Activated CD8-positive, alpha-beta memory T cell treated with anti-CD3 and anti-CD28 coated beads for 48 hours (primary cell): ENCODE measurements at regions not wholly inside any gene's neighbourhood (a gene's known extent, or its start where the extent isn't known, plus 50 kb on each side); places are given as distances from the start of the nearest gene placed in this dataset.

Experiments
- DNase-seq, 3 experiments: peaks; one replicate each; pipeline ENCODE4 v3.0.0-alpha.2; 2020; ENCODE audit warnings: low read depth in 2 of 3, low spot score in 2 of 3

GRCh38 chr17:33473061-33473460, 180.0 kb upstream of the ASIC2 start:
- no peak for DNase-seq

DNA sequence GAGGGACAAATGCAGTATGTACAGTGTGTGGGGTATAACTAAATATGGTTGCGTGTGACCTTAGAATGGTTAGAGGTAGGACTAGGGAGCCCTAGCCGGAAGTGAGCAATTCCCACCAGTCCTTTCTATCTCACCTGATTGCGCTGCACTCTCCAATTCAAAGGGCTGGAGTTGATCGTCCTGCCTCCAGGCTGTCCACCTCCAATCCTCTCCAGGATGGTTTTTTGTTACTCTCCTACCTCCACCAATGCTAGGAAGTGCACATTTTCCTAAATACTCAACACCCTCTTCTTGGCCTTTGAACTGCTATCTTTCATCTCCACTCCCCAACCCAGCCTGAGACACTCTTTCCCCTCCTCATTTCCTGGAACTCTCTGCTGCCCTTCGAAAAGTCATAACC, 181.7 kb upstream of the ASIC2 start:
- no peak for DNase-seq

- DNase-seq, result no peak
Observed at GRCh38 chr17:33475594-33475993, 182.5 kb upstream of the ASIC2 start.

DNA sequence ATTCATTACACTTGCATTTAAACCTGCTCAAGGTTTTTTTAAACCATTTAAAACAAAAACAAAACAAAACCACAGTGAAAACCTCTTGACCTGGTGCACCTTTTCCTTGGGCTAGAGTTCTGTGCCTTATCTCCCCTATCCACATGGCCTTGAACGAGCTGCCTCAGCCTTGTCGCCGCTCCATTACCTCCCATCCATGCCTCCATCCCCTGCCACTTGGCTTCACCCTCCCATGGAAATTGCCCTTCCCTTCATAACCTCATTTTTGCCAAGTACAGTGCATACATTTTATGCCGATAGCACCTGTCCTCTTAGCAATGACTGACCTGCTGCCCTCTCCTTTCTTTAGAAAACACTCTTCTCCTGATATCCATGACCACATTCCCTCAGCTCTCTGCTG, 188.6 kb upstream of the ASIC2 start:
- no peak for DNase-seq

DNA sequence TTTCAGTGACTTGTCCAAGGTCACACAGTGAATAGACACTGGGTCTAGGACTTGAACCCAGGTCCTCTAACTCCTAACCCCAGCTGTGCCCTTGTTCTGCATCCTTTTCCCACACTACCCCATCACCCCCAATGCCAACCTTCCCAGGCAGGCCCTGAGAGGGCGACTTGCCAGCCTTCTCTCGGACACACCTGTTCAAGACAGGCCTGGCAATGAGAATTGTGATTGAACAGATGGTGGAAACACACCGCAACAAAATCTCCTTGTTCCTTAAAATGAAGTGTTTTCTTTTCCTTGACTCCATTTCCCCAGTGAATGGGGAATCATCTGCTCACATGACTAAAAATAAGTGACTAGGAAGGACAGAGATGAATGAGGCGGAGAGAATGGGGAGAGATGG, 189.5 kb upstream of the ASIC2 start:
- DNase-seq, result no peak

DNA sequence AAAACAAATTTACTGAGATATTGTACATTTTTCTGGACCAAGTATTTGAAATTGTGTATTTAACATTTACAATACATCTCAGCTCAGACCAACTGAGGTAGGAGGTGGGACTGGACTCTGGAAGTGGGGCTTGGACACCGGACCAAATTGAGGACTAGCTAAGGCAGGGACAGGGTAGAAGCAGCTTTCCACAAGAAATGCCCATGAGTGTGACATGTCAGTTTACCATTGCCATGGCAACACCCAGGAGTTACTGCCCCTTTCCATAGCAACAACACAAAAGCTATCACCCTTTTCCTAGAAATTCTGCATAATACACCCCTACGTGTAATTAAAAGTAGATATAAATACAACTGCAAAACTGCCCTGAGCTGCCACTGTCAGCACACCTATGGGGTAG, 191.5 kb upstream of the ASIC2 start:
- no peak for DNase-seq

DNA sequence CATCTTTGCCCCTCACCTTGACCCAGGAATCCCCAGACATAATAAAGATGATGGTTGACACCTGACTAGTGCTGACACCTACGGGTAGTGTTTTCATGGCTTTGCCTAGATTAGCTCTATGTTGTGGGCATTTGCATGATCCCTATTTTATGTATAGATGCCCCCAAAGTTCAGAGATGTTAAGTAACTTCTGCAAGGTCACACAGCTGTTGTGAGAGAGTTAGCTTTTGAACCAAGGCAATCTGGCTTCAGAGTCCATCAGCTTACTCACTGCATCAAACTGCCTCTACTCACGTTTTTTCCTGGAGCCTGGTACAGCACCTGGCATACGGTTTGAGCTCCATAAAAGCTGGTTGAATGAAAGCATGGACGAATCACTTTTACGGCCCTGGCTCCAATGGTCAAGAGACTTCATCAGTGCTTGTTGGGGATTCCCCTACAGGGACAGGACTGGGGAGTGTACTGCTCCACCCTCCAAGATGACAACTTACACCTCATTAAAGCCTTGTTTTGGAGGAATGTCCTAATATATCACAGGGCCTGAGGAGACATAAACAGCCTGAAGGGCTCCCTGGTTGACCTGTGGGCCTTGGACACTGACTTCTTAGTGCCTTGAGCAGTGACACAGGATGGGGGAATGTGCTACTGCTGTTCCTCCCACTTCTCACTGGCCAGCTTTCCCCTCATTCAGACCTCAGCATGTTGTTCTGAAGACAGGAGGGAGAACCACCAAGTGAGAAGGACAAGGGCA, 193.2 kb upstream of the ASIC2 start:
- no peak for DNase-seq

GRCh38 chr17:33487187-33487879, 194.2 kb upstream of the ASIC2 start:
- no peak for DNase-seq

- no peak for DNase-seq
Observed at GRCh38 chr17:33491871-33492481, 198.9 kb upstream of the ASIC2 start.

DNA sequence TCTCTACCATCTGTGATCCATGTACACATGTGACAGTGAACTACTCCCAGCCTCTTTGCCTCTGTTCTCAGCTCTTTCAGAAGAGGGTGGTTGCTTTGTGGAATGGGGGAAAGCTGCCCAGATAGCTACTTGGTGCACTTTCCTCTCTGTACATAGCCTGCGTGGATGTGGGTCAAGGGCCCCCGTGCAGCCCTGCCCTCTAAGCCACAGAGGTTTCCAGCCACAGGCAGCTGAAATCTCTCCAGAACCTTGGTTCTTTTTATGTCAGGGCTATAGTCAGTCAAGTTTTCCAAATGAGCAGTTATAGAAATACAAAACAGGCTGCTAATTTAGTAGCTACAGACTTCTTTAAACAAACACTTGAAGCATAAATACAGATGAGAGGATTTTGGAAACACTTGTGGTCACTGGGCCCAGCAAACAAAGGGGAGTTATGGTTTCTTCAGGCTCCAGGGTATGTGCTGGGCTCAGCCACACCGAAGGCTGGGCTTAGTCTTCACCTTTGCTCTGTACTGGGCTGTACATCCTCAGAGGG, 199.7 kb upstream of the ASIC2 start:
- DNase-seq, result no peak

- DNase-seq, result no peak
Observed at GRCh38 chr17:33493566-33493965, 200.5 kb upstream of the ASIC2 start.

- DNase-seq, result no peak
Observed at GRCh38 chr17:33494151-33494550, 201.1 kb upstream of the ASIC2 start.

- DNase-seq, result no peak
Observed at GRCh38 chr17:33497623-33498022, 204.5 kb upstream of the ASIC2 start.

DNA sequence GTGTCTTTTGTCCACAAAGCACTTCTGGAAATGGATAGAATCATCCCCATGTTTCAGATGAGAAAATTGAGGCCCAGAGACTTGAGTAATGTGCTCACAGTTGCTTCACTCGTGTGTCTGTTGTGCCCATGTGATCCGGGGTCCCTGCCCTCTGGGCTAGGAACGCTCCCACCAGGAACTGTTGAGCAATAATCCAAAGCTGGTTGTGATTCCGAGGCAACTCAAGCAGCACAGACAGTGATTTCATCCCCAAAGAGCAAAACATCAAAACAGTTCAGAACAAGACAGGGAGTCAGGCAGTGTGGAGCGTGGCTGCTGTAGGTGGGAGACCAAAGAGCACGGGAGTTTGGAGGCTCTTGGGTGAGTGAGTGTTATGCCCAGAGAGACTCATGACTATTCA, 205.0 kb upstream of the ASIC2 start:
- DNase-seq, result no peak

GRCh38 chr17:33499040-33499439, 205.9 kb upstream of the ASIC2 start:
- no peak for DNase-seq

- no peak for DNase-seq
Observed at GRCh38 chr17:33500151-33500550, 207.1 kb upstream of the ASIC2 start.

- DNase-seq, result no peak
Observed at GRCh38 chr17:33501185-33501584, 208.1 kb upstream of the ASIC2 start.

DNA sequence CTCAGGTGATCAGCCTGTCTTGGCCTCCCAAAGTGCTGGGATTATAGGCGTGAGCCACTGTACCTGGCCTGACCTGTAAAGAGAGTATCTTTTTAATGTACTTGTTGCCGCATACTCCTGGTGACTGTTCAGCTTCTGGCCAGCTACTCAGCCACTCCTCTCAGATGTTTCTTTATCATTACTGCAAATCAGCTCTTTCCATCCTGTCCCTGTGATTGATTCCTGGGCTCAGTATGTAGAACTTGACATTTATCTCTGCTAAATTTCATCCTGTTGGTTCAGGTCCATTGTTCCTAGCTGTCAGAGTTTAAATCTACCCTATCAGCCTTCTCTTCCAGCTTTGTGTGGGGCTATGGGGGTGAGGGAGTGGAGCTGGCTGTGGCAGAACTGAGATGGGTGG, 211.5 kb upstream of the ASIC2 start:
- DNase-seq, result no peak

- DNase-seq, result no peak
Observed at GRCh38 chr17:33506889-33507650, 214.0 kb upstream of the ASIC2 start.

GRCh38 chr17:33508215-33508614, 215.1 kb upstream of the ASIC2 start:
- DNase-seq, result no peak

- no peak for DNase-seq
Observed at GRCh38 chr17:33509331-33509730, 216.2 kb upstream of the ASIC2 start.
